NCI-H2227 (cell line): ENCODE measurements at regions not wholly inside any gene's neighbourhood (a gene's known extent, or its start where the extent isn't known, plus 50 kb on each side); places are given as distances from the start of the nearest gene placed in this dataset.
"Not testable (repeated sequence)": the region's sequence is repeated elsewhere in the genome, so short reads cannot be mapped to it uniquely, and the experiment has no call there.

Experiments
- DNase-seq: peaks from one replicate; lab custom pipeline; 2025; ENCODE audit not compliant: unreplicated experiment; lab: John Stamatoyannopoulos, UW

DNA sequence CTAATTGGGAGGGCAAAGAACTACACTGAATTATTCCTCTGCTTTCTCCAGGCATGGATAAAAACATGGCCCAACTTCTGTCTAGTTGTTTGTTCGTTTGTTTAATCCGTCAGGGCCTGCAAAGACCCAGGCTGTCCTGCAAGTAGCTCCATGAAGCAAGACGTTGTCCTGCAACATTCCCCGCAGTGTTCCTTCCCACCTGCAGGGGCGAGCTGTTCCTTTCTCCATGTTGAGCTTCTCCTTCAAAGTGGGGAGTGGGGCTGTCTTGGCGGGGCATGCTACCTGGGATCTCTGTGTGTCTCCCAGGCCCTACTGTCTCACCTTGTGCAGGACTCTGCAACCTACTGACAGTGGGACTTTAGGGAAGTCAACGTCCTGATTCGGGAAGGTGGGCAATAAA lies 264.0 kb upstream of the SMIM21 start:
- no peak for DNase-seq

DNA sequence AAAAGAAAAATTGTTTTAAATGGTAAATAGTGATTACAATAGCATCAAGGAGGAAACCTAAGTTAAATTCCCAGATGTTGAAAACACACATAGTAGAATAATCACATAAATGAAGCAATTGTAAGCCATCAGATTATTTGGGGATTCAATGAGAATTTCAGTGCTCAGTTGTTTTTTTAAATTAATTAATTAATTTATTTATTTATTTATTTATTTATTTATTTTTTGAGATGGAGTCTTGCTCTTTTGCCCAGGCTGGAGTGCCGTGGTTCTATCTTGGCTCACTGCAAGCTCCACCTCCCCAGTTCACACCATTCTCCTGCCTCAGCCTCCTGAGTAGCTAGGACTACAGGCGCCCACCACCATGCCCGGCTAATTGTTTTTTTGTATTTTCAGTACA lies 262.8 kb upstream of the SMIM21 start:
- not testable (repeated sequence) for DNase-seq

DNA sequence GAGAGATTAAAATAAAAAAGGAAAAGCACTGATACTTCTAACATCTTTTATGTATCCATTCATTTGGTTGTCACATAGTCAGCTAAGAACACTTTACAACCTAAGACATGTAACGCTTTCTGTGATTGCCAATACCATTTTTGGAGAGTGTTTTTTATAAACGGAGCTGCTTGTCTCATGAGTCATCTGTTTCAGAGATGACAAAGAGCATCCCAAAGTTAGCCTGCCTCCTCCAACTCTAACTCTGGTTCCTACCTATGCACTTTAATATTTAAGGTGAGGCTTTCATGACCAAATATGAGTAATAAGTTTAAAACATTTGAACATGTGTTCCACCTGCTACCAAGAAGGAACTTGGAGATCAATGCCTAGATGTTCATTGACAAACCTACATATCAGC lies 260.1 kb upstream of the SMIM21 start:
- no peak for DNase-seq

DNA sequence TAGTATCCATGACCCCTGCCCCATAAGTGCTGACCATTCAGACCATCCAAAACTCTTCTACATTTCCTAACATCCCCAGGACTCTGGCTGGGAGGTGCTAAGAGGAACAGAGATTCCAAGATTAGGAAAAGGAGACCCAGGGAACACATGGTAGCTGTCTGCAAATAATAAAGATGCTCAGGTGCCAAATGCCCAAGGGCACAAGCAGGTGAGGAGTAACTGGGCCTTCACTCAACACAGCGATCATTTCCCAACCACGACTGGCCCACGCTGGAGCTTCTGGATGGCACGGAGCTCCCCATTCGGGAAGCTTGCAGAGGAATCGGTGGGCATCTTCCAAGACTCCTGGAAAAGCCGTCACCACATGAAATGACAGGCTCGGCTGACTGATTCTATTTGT lies 255.9 kb upstream of the SMIM21 start:
- DNase-seq: no peak

DNA sequence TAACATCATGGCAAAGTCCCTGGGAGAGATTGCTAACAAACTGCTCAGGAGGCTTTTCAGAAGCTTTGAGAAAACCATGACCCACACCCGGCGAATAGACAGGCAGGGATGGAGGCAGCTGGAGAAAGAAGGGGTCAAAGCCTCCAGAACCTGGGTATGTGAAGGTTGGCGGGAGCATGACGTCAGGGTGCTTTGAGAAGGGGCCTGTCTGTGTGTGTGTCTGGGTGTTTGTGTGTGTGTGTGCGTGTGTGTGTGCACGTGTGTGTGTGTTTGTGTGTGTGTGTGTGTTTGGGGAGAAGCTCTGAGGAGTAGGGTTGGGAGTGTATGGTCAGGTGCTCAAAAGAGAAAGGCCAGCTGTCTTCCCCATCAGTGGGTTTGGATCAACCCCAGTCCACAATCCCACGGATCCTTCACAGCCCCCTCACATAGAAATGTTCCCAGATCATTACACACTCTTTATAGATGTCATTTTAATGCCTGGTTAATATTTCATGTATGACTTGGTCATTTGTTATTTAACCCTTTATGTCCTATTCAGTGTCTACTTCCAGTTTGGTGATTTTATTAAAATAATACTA lies 254.1 kb upstream of the SMIM21 start:
- no peak for DNase-seq

DNA sequence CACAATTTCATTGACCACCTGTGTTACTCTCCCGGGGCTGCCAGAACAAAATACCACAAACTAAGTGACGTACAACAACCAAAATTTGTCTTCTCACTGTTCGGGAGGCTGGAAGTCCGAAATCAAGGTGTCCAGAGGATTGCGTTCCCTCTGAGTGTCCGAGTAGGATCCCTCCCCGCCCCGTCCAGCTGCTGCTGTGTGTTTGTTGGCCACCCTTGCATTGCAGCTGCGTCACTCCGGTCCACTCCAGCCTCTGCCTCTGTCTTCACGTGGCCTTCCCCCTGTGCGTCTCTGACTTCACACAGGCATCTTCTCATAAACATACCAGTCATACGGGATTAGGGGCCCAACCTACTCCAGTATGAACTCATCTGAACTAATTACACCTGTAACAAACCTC lies 251.8 kb upstream of the SMIM21 start:
- no peak for DNase-seq

DNA sequence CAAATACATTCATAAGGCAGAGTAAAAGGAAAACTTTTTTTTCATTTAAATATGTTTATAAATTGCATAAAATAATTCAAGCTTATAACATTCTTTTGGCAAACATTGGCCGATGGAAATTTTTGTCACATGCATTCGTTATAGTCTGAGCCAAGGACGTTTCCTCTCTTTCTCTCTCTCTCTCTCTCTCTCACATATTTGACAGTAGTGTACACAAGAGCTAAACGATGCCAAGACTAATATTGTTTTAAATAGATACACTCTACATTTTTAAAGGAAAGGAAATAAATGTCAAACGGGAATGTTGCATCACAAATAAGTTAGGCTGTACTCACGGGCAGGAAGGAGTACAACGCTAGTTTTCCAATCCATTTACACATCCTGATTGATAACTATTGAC lies 251.1 kb upstream of the SMIM21 start:
- DNase-seq: no peak

DNA sequence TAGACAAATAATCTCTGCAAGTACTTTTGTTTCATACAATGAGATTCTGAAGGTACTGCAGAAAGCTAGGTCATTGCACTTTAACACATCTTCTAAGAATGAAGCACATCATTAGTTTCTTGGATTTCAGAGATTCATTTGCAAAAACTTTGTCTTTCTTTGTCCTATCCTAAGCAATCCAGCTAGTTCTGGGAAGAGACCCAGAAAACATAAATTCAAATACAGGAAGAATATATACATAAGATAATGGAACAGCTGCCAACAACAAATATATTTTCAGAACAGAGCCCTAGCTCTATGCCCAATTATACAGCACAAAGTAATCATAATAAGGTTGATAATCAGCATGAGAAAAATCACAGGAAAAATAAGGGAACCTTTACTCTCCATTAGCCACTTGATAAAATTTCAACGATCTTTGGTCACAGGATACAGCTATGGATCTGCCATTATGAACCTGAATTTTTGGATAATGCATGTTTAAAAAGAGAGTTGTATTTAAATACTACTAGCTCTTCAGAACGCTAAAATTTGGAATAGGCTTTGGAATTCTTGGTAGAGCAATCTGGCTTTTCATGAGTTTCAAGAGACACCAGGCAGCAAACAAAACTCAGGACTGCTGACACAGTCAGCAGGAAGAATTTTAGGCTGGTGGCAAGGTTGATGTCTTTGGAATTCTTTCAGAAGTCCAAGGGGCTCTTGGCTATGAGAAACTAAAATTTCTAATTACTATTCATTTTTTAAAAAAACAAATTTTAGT lies 250.4 kb upstream of the SMIM21 start:
- DNase-seq: no peak

DNA sequence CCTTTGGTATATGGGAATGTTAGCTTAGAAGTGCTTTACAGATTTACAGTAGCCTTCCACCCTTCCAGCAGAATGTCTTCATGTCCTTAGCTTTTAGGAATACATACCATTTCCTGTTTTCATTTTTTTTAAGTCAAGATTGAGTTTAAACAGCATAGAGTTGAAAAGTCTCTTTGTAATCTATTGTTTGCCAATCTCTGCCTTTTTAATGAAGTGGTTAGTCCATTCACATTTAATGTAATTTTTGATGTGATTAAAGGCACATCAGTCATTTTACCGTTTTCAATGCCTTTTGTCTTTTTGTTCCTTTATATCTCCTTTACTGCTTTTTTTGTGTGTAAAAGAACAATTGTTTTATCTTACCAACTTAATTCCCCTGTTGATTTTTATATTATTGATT lies 233.4 kb upstream of the SMIM21 start:
- DNase-seq: no peak

DNA sequence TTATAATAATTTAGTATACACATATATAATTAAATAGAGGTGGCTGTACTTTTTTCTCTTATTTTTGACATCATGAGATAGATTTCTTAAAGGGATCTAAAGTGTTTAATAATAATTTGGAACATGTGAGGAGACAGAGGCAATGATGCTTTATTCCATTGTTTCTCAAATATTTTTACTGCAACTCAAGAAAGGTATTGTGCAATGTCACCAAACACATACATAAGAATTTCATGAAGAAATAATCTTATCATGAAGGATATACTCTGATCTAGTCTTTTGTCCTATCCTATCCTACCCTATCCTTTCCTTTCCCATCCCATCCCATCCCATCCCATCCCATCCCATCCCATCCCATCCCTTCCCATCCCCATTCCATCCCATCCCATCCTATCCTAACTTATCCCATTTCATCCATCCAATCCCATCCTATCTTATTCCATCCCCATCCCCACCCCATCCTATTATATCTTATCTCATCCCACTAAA lies 232.1 kb upstream of the SMIM21 start:
- no peak for DNase-seq

DNA sequence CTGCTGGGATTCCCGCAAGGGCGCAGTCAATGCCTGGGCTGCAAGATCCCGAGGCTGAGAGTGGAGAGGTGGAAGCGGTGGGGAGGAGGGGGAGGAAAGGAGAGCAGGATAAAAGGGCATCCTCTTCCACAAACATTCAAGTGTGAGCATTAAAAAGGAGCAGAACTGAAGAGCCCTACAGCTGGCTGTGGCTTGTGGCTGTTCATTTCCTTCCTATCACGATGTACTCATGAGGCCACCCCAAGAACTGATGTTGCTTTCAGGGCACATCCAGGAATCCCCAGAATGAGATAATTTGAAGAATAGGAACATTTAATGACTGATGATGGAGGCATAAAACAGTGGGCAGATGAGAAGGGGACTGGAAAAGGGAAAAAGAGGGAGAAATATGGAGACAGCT lies 230.8 kb upstream of the SMIM21 start:
- DNase-seq: no peak

DNA sequence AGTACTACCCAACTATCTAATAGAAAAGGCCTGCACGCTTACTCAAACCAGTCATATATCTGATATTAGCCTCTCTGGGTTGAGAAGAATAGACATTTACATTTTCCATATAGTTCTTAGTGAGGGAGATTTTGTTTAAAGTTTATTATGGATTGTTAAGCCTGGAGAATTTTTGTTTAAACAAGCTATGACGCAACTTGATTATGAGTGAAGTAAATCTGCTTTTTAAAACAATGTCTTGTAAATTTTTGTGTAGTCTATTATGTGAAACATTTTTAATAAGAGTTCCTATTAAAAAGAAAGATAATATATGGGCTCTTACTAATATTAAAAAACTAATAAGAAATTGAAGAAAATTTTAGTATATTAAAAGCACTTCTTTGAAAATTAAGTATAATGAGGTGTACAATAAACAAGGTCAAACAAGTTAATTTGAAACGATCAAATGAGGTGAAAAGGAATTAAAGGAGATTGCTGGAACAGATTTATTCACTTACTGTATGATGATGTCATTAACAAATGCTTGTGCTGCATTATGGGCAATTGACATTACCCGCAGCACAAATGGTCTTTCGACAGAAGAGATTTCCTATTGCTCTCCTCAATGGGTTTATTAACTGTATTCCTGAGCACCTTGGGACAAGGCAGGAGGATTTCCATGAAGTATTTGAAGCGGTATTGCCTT lies 229.2 kb upstream of the SMIM21 start:
- no peak for DNase-seq

DNA sequence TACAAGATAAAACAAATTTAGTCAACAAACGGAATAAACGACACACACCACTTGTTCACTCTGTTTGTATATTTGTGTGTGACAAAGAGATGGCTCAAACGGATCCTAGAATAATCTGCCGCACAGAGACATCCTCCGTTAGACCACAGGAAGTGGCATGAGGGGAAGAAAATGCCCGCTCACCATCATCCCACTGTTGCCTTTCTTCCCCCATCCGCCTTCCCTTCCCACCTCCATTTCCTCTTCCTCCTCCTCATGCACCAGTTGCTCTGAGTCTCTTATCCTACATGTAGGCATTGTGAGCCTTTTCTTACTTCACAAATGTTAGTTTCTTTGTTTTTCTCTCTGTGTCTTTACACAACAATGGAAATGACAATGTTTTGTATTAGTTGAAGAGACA lies 228.5 kb upstream of the SMIM21 start:
- no peak for DNase-seq

DNA sequence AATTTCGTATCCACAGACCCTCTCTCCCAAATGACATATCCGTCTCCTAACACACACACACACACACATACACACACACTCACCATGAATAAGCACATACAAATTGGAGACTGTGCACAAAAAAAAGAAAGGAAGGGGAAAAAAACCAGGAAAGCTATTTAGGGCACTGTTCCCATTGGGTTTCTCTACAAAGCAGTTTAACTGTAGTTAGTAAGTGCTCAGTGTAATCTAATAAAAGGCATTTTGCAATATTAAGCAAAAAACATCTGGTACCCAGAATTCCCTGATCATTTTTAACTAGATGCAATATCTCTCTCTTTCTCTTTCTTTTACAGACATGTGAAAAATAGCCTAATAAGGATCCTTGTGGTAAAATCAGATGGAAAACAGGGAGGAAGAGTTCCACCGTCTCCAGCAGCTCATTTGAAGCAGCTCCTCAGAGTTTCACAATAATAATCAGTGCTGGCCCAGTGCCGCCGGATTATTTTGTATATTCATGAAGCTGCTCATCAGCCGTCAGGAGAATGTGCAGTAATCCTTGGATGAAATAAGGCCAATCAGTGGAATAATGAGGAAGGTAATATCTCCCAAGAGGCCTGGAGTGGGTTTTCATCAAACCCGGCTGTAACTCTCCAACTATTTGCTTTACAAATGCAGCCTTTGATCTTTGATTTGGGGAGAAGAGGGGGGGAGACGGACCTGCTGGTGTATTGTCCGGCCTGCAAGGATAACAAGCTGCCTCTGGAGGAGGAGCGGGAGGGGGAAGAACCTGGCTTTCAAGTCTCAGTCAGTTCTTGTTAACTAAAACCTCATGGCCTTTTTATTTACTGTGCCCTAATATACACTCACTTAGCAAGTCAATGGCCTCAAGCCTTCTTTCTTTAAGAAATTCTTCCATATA lies 227.6 kb upstream of the SMIM21 start:
- DNase-seq: no peak

DNA sequence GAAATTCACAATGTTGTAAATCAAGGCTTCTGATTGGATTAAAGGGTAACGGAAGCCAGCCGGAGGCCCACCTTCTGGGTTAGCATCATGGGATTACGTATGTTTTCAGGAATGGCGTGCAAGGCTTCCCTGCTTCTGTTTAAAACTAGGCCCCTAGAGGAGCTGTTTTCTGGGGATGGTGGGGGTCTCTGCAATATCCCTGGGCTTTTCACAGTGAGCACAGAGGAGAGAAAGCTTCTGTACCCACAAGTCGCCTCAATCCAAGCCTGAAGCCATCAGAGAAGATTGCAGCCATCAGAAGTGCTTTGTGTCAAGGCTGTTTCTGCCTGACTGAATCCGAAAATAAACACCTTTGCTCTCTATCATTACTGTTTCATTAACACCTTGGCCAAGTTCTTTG lies 226.9 kb upstream of the SMIM21 start:
- DNase-seq: no peak

DNA sequence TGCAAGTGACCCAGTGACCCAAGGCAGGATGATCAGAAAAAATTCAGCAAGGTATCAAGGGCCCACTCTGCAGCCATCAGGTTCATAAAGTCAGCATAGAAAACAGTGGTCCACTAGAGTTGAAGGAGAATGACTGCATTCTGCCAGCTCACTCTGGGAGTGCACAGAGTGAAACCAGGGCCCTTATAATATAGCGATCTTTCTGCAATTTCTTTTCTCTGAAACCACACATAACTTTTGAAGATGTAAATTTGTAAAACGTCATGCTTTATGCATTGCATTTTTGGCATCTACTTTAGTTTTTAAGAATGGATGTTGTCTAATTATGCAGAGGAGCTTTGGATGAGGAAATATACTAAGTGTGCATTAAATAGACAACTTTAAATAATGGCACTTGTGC lies 225.0 kb upstream of the SMIM21 start:
- no peak for DNase-seq

DNA sequence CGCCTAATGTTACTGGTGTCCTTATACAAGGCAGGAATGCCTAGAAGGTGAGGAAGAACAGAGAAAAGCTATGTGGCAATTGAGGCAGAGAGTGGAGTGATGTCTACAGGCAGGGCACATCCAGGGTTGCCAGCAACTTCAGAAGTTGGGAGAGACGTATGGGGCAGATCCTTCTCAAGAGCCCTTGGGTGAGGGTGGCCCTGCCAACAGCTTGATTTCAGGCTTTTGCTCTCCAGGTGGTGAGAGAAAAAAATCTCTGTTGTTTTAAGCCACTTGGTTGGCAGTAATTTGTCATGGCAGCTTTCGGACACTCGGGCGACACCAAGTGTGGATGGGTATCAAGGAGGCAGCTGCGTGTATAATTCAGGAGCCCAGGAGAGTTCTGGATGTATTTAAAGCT lies 217.4 kb upstream of the SMIM21 start:
- DNase-seq: no peak

DNA sequence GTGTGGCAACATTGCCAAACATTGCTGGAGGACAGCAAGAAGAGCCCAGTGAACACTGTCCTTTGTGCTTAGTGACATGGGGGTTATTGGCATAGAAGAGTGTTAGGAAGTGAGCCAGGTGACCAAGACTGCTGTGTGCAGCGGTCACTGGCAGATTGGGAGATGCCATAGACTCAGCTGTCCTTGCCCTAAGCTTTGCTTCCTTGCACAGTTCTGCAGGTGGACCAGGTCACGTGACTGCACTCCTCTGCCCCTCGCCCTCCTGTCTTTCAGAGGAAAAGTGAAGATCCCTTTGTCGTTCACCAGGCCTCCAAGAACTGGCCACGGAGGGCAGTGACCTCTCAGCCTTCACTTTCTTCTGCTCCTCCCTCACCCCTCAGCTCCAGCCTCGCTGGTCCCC lies 215.6 kb upstream of the SMIM21 start:
- no peak for DNase-seq

DNA sequence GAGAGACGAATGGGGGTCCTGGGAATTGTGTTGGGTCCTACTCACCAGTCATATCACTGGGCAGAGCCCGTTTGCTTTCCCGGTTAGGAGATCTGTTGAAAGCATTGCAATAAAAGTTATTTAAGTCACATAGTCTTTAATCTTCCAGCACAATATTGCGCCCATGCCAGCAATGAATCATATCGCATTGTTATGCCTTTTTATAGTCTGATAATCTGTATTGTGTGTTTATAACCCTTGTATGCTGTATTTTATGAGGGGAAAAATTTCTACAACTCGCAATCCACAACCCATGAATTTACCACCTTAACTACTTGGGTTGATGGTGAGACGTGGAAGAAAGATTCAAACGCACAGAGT lies 211.9 kb upstream of the SMIM21 start:
- no peak for DNase-seq

DNA sequence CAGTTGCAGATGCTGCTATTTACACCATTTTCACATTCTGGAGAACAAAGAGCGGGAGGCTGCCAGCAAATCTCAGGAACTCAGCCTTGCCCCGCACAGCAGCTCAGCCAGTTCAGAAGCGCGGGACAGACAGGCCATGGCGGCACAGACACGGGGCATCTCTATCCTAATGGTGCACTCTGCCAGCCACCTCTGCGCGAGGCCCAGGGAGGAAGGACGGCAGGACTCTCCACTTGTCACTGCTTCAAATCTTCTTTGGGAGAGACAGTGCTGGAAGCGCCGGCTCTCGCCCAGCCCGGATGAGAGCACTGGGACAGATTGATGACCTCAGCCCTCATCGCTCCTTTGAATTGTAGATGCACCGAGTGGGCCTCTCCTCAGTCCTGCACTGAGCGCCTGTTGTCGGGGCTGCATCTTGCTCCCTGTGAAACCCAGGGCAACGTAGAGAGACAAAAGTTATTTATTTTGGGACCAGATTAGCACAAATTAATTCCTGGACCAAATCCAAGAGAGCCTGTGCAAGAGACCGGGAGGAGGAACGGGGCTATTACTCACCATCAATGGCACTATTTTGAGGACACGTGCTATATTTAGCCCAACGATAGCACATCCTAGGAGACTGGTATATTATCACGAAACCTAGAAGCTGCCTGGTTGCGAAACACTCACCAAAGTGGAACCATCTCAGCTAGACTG lies 211.4 kb upstream of the SMIM21 start:
- peak; percentile 53 for DNase-seq

DNA sequence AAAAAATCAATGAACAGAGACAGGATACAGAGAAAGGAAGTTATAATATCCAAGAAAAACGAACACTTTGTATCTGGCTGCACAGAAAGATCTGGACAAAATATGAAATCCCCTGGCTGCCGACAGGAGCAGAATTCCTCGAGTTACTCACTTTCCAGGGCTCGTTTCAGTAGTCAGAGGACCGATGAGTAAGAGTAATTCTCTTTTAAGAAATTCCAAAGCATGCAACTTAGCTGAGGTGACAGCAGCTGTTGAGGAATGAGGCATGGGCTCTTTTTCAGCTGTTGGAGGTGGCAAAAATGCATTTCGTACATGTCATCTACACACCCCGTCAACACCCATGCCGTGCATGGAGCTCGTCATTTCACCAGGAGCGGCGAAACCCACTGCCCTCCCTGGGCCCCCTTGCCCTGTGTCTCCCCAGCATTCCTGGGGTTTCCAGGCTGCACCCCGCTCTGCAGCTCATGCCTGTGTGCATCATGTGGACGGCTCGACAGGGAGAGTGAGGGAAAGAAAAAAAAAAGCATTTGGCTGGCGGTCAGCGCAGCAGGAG lies 210.8 kb upstream of the SMIM21 start:
- peak; percentile 11 for DNase-seq
